Bronchial epithelial cell (primary cell): ENCODE measurements at regions not wholly inside any gene's neighbourhood (a gene's known extent, or its start where the extent isn't known, plus 50 kb on each side); places are given as distances from the start of the nearest gene placed in this dataset.

Source experiments
- DNase-seq: peaks from one replicate; pipeline ENCODE4 v3.0.0-alpha.2; 2010; ENCODE audit warnings: low read depth
- FAIRE-seq: peaks from 2 replicates; lab custom pipeline; 2011; peaks lifted over from hg19 to GRCh38; lab: Jason Lieb, UNC
- H3K27me3 ChIP-seq: 2 replicates; pipeline ENCODE4 v1.5.1; 2011; ENCODE audit warnings: low read length; ENCODE audit not compliant: control insufficient read depth, insufficient read depth
- H3K36me3 ChIP-seq: 2 replicates; pipeline ENCODE4 v1.5.1; 2011; ENCODE audit warnings: low read length; ENCODE audit not compliant: control insufficient read depth, insufficient read depth
- H3K4me3 ChIP-seq: 2 replicates; pipeline ENCODE4 v1.5.1; 2011; ENCODE audit warnings: mild to moderate bottlenecking, low read depth, low read length, control low read depth
- TF ChIP-seq, protein P1 (sequence below): IDR thresholded peaks from 2 replicates; pipeline ENCODE4 v1.5.1; 2011; ENCODE audit warnings: mild to moderate bottlenecking, moderate library complexity, low read length, control low read depth, inconsistent platforms; ENCODE audit not compliant: insufficient read depth, severe bottlenecking

DNA sequence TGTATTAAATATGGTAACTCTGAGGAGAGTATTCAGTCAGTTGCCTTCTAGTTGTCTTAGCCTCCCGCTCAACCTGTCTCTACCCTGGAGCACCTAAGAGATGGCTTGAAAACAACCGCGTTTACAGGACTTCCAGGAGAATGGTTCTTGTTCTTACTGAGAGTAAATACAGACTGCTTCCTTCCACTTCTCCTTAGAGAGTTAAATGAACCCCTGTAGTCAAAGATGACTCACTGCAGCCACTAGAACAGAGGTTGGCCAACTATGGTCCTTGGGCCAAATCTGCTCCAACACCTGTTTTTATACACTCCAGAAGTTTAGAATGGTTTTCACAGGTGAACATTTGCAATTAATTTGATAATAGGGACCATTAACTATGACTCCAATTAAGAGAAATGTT, 60.1 kb upstream of the ASB17 start:
- FAIRE-seq: no peak
- DNase-seq: no peak

DNA sequence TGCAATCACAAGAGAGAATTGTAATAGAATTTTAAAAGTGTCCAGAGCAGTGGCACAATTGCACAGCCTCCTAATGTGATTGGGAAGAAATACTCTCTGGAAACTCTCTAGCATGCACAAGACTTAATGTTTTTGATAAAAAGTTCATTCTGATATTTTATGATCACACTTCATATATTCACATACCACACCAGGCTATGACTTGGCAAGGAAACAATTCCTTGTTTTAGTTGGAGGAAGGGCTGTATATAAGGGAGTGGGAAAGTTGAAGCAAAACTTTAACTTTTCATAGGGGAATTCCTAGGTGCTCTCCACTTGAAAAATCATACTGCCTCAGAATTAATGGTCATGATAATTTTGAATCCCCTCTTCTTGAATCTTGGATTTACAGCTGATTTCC, 61.5 kb upstream of the ASB17 start:
- Histone ChIP-seq H3K27me3 (no peaks in the 10 kb centered on the region), H3K36me3 (no peaks in the 10 kb centered on the region), H3K4me3 (no peak overlapping the region)
- TF ChIP-seq, protein P1, sequence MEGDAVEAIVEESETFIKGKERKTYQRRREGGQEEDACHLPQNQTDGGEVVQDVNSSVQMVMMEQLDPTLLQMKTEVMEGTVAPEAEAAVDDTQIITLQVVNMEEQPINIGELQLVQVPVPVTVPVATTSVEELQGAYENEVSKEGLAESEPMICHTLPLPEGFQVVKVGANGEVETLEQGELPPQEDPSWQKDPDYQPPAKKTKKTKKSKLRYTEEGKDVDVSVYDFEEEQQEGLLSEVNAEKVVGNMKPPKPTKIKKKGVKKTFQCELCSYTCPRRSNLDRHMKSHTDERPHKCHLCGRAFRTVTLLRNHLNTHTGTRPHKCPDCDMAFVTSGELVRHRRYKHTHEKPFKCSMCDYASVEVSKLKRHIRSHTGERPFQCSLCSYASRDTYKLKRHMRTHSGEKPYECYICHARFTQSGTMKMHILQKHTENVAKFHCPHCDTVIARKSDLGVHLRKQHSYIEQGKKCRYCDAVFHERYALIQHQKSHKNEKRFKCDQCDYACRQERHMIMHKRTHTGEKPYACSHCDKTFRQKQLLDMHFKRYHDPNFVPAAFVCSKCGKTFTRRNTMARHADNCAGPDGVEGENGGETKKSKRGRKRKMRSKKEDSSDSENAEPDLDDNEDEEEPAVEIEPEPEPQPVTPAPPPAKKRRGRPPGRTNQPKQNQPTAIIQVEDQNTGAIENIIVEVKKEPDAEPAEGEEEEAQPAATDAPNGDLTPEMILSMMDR: no peak
- FAIRE-seq: no peak
- no peak for DNase-seq

More for the DNA sequence above, 60.1 kb upstream of the ASB17 start:
- no peaks in the 10 kb centered on the region for H3K27me3 ChIP-seq
- TF ChIP-seq, protein P1: no peak
- H3K4me3 ChIP-seq: no peak overlapping the region
- H3K36me3 ChIP-seq: no peaks in the 10 kb centered on the region

DNA sequence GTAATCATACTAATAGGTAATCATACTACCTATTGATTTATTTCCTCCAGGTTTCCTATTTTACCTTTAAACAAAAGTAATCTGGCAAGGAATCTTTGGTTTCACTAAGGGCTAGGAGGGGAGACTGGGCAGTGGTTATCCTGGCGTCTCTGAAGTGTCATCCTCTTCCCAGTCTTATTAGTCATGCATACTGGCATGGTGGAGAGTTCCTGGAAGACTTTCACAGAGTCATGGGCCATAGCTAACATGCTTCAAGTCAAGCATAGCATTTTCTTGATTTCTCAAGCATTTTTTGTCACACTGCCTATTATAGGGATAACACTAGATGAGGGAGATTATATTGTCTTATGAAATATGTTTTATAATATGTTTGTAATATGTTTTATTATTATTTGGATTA, 64.0 kb upstream of the ASB17 start:
- H3K36me3 ChIP-seq: no peaks in the 10 kb centered on the region
- TF ChIP-seq, protein P1: no peak
- FAIRE-seq: no peak
- no peak overlapping the region for H3K4me3 ChIP-seq
- no peaks in the 10 kb centered on the region for H3K27me3 ChIP-seq
- DNase-seq: no peak

DNA sequence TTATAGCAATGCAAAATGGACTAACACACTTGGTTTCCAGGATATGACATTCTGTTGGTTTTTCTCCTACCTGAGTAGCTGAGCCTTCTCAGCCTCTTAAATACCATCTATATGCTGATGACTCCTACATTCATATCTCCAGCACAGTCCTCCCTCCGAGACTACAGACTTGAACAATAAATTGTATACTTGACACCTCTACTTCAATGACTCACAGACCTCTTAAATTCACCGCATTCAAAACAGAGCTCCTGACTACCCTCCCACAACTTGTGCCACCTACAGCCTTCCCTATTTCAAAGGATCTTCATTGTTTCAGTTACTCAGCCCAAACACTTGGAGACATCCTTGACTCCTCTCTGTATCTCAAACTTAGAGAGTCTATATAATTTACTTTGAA, 66.8 kb upstream of the ASB17 start:
- TF ChIP-seq, protein P1: no peak
- DNase-seq: no peak
- Histone ChIP-seq H3K27me3 (no peaks in the 10 kb centered on the region), H3K36me3 (no peaks in the 10 kb centered on the region), H3K4me3 (no peak overlapping the region)
- FAIRE-seq: no peak

DNA sequence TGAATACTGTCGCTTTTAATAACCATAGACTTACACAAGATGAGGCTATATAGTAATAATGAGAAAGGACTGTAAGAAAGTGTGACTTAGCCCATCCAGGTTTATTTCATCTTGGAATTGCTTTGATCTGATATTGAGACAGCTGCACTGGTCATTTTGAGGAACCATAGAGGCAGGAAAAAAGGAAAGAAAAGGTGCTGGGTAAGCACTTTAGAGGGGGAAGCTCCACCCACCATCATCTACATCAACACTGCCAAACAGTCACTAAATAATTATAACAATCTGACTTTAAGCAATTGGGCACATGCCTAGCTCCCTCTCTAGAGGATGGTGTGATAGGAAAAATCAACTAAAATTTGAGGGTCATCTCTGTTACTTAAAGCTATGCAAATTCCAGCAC, 70.6 kb upstream of the ST6GALNAC3 start:
- no peaks in the 10 kb centered on the region for H3K27me3 ChIP-seq
- TF ChIP-seq, protein P1: no peak
- FAIRE-seq (no peak), DNase-seq (no peak)
- H3K4me3 ChIP-seq: no peak overlapping the region
- no peaks in the 10 kb centered on the region for H3K36me3 ChIP-seq

DNA sequence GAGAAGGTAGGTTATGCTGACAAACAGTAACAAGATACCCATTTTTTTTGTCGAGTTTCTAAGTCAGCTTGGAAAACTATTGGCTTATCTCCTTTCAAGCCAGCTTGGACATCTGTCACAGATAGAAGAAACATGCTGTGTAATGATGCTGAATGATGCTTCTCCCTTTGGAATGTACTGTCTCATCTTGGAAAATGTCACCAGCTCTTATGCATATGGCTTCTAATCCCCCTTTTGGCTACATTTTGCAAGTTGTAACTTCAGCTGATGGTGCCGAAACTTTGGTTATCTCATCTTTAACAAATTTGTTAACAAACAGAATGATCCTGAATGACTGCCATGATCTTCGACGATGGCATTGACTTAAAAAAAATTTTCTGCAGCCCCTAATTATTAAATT, 68.8 kb upstream of the ST6GALNAC3 start:
- TF ChIP-seq, protein P1: no peak
- Histone ChIP-seq H3K4me3 (no peak overlapping the region), H3K27me3 (no peaks in the 10 kb centered on the region), H3K36me3 (no peaks in the 10 kb centered on the region)
- DNase-seq (no peak), FAIRE-seq (no peak)
